Fibroblast of pulmonary artery (primary cell): ENCODE measurements at regions not wholly inside any gene's neighbourhood (a gene's known extent, or its start where the extent isn't known, plus 50 kb on each side); places are given as distances from the start of the nearest gene placed in this dataset.

Source experiments
- DNase-seq: peaks from one replicate; pipeline ENCODE4 v3.0.0-alpha.2; 2010; ENCODE audit warnings: low read depth
- H3K4me3 ChIP-seq: replicated peaks from 2 replicates; pipeline ENCODE4 v1.5.1; 2011; ENCODE audit warnings: low read depth, mild to moderate bottlenecking, control low read depth, low read length, moderate library complexity
- TF ChIP-seq, protein P1 (sequence below): IDR thresholded peaks from 2 replicates; pipeline ENCODE4 v1.5.1; 2011; ENCODE audit warnings: mild to moderate bottlenecking, control low read depth, low read length, inconsistent platforms; ENCODE audit errors: missing control alignments

DNA sequence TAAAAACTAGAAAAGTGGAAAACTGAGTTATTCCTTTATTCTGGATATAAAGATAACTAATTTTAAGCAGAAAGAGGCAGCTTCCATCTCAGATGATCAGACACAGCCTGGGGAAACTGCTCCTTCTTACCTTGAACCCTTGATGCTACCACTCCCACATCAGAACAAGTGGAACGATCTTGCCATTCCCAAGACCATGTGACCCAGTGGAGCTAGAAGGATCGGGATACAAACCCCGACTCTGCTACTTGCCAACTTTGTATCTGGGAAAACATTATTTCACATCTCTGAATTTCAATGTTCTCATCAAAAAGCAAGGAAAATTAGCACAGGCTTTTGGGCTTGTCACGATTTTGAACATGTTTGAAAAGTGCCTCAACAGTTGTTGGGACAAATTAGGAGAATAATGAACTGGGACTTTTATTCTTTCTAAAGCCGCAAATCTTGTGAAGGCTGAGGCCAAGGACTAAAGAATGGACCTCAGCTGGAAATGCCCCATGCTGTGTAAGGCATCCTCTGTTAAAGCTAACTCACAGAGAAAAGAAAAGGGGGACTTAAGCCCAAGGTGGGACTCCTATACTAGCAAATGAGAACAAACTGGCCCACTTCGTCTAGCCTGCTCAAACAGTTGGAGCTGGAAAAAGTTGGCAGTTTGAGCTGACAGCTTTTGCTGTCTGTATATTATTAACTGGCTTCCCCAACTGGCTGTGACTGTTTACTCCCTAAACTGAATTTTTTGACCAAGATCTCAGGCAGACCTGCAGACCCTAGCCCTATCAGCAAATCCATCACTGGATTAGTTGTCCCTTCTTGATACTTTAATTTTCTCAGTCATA is 552.3 kb downstream of the EFNA5 start:
- no peak overlapping the region for H3K4me3 ChIP-seq
- DNase-seq, result no peak
- TF ChIP-seq, protein P1, sequence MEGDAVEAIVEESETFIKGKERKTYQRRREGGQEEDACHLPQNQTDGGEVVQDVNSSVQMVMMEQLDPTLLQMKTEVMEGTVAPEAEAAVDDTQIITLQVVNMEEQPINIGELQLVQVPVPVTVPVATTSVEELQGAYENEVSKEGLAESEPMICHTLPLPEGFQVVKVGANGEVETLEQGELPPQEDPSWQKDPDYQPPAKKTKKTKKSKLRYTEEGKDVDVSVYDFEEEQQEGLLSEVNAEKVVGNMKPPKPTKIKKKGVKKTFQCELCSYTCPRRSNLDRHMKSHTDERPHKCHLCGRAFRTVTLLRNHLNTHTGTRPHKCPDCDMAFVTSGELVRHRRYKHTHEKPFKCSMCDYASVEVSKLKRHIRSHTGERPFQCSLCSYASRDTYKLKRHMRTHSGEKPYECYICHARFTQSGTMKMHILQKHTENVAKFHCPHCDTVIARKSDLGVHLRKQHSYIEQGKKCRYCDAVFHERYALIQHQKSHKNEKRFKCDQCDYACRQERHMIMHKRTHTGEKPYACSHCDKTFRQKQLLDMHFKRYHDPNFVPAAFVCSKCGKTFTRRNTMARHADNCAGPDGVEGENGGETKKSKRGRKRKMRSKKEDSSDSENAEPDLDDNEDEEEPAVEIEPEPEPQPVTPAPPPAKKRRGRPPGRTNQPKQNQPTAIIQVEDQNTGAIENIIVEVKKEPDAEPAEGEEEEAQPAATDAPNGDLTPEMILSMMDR, result no peak

DNA sequence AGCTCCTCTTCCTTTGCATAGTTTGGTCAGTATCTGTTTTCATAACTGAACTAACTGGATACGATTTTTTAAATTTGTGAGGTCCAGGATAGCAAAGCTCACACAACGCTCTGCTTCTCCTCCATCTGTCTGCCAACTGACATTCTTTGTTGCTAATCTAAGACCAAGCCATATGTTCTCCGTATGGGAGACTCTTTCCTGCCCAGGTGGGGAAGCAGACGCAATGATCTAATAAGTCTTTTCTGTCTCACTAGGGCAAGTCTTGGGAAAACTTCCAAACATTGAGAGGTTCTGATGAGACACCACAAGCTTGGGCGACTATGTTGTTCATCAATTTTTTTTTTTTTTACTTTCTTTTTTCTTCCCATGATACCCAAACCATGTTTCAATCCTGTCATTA is 558.5 kb downstream of the EFNA5 start:
- H3K4me3 ChIP-seq, result no peak overlapping the region
- DNase-seq, result no peak
- TF ChIP-seq, protein P1, result no peak

DNA sequence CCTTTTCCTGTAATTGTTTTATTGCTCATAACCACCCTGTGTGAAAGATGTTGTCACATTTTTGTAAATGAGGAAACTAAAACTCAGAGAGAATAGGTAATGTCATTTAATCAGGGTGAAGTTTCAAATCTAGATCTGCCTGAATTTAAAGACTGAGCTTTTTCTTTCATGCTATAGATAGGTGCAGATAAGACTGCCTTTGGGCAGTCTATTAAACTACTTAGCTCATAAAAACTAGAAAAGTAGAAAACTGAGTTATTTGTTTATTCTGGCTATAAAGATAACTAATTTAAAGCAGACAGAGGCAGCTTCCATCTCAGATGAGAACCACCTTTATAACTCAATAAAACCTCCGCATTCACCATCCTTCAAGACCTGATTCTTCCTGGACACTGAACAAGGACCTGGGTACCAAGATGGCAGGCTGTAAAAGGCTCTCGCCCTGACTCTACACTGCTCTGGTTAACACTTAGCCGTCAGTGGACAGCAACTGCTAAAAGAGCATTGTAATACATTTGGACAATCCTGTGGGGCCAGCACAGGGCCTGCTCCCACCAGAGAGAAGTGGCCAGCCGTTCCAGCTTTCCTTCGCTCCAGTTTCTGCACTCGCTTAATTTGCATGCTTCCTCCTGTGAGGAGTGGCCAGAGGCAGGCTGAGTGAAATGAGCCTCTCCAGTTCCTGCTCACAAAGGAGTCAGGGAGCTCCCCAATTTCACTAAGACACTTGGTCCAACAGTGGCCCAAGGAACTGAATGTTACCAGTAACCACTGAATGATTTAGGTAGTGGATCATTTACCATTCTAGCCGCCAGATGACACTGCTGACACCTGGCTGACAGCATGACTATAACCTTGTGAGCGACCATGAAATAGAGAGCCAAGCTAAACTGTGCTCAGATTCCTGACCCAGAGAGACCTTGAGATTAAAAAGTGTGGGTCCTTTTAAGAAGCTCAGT is 566.4 kb downstream of the EFNA5 start:
- no peak overlapping the region for H3K4me3 ChIP-seq
- DNase-seq, result peak; percentile 30
- TF ChIP-seq, protein P1, result peak; percentile 27

DNA sequence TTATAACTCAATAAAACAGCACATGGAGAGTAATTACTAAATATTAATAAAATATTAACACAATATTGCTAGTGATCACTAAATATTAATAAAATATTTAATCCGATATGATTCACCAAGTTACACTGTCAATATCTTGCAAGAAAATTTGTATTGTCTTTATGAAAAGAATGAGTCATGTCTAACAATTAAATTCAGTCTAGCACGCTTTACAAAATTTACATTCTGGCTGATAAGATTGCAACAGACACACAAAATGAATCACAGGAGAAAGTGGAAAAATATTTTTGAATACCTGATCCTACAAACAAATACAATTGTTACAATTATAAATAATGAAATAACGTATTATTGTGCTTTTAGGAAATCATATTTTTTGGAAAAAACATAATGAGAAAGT is 567.2 kb downstream of the EFNA5 start:
- TF ChIP-seq, protein P1, result no peak
- no peak for DNase-seq
- H3K4me3 ChIP-seq, result no peak overlapping the region

DNA sequence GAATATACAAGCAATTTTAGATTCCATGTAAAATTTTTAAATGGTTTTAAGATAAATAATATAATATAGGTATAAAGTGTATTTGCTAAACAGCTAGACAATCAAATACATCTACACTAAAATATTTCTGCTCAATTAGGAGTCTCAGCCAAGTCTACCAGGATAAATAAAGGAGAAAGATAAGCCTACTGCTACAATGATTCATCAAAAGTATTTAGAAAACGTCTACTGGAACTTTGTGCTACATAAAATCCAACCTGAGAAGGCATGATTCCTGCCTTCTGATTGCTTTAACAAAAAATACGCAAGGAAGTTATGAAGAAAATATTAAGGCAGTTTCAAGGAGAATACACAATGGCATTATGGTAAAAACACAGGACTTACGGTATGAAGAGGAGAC is 570.6 kb downstream of the EFNA5 start:
- H3K4me3 ChIP-seq, result no peak overlapping the region
- DNase-seq, result no peak
- TF ChIP-seq, protein P1, result no peak

DNA sequence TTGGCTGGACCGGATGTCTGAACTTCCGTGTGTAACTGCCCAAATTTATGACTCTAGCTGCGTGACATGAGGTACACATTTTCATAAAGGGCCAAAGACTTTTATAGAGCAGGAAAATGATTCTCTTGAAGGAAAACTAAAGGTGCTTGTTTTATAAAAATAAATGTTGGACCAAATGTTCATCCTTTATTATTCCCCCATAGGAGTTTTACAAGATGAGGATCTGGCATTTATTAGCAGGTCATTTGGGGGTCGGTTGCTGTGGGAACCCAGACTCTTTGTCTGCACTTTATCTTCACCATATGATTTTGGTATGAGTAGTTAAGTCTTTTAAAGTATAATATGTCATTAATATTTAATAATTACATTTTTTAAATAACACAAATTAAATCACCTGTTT is 571.2 kb downstream of the EFNA5 start:
- no peak for DNase-seq
- TF ChIP-seq, protein P1, result no peak
- no peak overlapping the region for H3K4me3 ChIP-seq
